ENCODE measurements at regions not wholly inside any gene's neighbourhood (a gene's known extent, or its start where the extent isn't known, plus 50 kb on each side); places are given as distances from the start of the nearest gene placed in this dataset.

- peak; percentile 23 for DNase-seq (ENCODE audit: low read depth)
- no peak overlapping the region for H3K4me3 ChIP-seq (ENCODE audit: low read depth, low read length)
- TF ChIP-seq, protein P1, sequence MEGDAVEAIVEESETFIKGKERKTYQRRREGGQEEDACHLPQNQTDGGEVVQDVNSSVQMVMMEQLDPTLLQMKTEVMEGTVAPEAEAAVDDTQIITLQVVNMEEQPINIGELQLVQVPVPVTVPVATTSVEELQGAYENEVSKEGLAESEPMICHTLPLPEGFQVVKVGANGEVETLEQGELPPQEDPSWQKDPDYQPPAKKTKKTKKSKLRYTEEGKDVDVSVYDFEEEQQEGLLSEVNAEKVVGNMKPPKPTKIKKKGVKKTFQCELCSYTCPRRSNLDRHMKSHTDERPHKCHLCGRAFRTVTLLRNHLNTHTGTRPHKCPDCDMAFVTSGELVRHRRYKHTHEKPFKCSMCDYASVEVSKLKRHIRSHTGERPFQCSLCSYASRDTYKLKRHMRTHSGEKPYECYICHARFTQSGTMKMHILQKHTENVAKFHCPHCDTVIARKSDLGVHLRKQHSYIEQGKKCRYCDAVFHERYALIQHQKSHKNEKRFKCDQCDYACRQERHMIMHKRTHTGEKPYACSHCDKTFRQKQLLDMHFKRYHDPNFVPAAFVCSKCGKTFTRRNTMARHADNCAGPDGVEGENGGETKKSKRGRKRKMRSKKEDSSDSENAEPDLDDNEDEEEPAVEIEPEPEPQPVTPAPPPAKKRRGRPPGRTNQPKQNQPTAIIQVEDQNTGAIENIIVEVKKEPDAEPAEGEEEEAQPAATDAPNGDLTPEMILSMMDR (conservative IDR thresholded peaks at IDR 0.05; ENCODE audit: low read depth, low read length): no peak
Observed at GRCh38 chr5:89120719-89121118, 237.7 kb upstream of the MEF2C start.

- no peak for DNase-seq (ENCODE audit: low read depth)
- no peak overlapping the region for H3K4me3 ChIP-seq (ENCODE audit: low read depth, low read length)
- TF ChIP-seq, protein P1 (conservative IDR thresholded peaks at IDR 0.05; ENCODE audit: low read depth, low read length): no peak
Observed at GRCh38 chr5:89117124-89117644, 234.2 kb upstream of the MEF2C start.

DNA sequence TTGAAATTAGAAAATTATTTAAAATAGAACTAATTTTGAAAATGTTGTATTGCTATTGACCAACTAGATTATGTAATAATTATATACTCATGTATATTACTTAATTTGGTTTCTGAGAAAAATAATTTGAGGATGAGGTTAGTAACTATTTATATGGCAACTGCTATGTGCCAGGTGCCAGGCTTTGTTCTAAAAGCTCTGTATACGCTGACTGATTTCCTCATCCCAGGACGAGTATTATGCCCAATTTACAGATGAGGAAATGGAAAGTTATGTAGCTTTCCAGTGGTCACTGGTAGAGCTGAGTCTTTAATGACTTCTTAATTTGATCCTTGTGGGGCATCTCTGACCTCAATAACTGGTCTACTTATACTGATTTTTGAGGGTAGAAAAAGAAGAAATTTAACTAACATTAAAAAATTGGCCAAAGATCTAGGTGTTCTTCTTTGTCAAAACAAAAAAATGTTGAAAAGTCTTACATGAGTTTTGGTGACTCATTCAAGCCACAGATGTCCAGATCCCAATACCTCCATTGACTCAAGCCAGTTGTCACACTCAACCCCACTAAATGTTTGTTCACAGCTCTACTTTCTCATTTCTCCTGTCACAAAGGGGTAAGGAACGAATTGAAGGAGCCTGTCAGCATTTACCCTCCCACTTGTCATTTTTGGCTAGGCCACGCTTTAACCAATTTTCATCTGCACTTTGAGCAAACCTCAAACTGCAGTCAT lies 228.1 kb upstream of the MEF2C start:
- H3K4me3 ChIP-seq (ENCODE audit: low read depth, low read length): no peak overlapping the region
- no peak for DNase-seq (ENCODE audit: low read depth)
- TF ChIP-seq, protein P1 (conservative IDR thresholded peaks at IDR 0.05; ENCODE audit: low read depth, low read length): no peak

GRCh38 chr5:89106480-89106879 lies 223.5 kb upstream of the MEF2C start:
- TF ChIP-seq, protein P1 (conservative IDR thresholded peaks at IDR 0.05; ENCODE audit: low read depth, low read length): no peak
- no peak overlapping the region for H3K4me3 ChIP-seq (ENCODE audit: low read depth, low read length)
- DNase-seq (ENCODE audit: low read depth): no peak

- peak; percentile 2 for DNase-seq (ENCODE audit: low read depth)
- TF ChIP-seq, protein P1 (conservative IDR thresholded peaks at IDR 0.05; ENCODE audit: low read depth, low read length): no peak
- no peak overlapping the region for H3K4me3 ChIP-seq (ENCODE audit: low read depth, low read length)
Observed at GRCh38 chr5:89105836-89106235, 222.9 kb upstream of the MEF2C start.

DNA sequence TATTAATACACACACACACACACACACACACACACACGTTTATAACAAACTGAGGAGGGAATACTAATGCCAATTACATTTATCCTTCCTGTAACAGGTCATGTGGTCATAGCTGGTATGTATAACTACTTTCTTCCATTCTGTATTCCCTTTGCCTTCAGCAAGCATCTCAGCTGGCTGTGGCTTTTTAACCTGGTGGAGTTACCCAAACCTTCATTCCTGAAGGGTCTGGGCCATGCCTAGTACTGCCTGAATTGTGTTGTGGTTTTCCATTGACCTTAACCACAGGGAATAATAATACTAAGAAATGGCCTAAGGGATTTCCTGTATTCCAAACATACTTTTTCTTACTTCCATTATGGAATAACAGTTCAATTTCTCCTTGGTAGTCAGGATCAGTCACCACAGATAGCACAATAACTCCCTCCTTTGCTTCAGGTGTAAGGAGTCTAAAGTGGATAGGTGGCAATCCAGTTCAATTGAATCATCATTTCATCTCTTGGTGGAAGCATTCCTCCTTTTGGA lies 222.2 kb upstream of the MEF2C start:
- H3K4me3 ChIP-seq (ENCODE audit: low read depth, low read length): no peak overlapping the region
- no peak for DNase-seq (ENCODE audit: low read depth)
- TF ChIP-seq, protein P1 (conservative IDR thresholded peaks at IDR 0.05; ENCODE audit: low read depth, low read length): no peak
